ENCODE measurements at regions not wholly inside any gene's neighbourhood (a gene's known extent, or its start where the extent isn't known, plus 50 kb on each side); places are given as distances from the start of the nearest gene placed in this dataset.
"Not testable (repeated sequence)": the region's sequence is repeated elsewhere in the genome, so short reads cannot be mapped to it uniquely, and the experiment has no call there.

DNA sequence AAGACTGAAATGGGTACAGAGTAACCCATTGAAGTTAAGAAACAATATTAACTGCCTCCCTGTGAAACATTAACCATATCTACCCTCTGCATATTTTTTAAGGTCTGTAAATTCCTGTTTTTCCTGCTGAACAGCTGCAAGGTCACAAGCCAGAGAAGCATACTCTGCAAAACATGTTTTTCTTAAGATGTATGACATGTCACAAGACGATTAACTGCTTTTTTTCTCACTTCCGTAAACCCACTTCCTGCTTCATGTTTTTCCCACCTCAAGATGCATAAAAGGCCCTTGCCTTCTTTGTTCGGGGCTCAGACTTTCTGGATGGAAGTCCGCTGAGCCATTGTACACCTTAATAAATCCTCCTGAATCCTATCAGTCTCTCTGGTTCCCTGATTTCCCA is 504.7 kb upstream of the MIS18BP1 start:
- 77 to 79% methylated on average over 4 of the region's 4 CpGs for WGBS, 2 donors
- TF ChIP-seq CTCF (IDR thresholded peaks at IDR 0.05) (no peak), POLR2A (IDR thresholded peaks at IDR 0.05) (no peak)
- intact Hi-C loops (cut with DNase I; ENCODE audit: low total_unique reads) = no loop called here
- H3K4me3 ChIP-seq (ENCODE audit: low read depth, poor library complexity, severe bottlenecking) = no peak overlapping the region
- no peak for DNase-seq (ENCODE audit: low spot score in 2 of 2)

DNA sequence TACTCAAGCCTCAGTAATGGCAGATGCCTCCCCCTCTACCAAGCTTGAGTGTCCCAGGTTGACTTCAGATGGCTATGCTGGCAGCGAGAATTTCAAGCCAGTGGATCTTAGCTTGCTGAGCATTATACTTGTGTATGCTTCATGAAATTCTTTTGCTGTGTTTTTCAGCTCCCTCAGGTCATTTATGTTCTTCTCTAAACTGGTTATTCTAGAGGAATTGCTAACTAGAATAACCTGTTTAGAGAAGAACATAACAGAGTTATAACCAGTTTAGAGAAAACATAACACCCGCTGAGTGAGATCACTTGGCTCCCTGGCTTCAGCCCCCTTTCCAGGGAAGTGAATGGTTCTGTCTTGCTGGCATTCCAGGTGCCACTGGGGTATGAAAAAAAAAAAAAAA is 503.4 kb upstream of the MIS18BP1 start:
- DNase-seq (ENCODE audit: low spot score in 2 of 2); intact Hi-C loops (cut with DNase I; ENCODE audit: low total_unique reads); H3K4me3 ChIP-seq (ENCODE audit: low read depth, poor library complexity, severe bottlenecking): not testable (repeated sequence)
- WGBS, 2 donors = 46 to 54% methylated on average over 2 of the region's 2 CpGs

- TF ChIP-seq CTCF (IDR thresholded peaks at IDR 0.05) = no peak
- TF ChIP-seq POLR2A (IDR thresholded peaks at IDR 0.05) = no peak
- H3K4me3 ChIP-seq (ENCODE audit: low read depth, poor library complexity, severe bottlenecking) = no peak overlapping the region
- WGBS, 2 donors = 88 to 94% methylated on average over 5 of the region's 5 CpGs
- intact Hi-C loops (cut with DNase I; ENCODE audit: low total_unique reads) = no loop called here
- DNase-seq (ENCODE audit: low spot score in 2 of 2) = no peak
Observed at GRCh38 chr14:45743884-45744283, 490.9 kb upstream of the MIS18BP1 start.

- intact Hi-C loops (cut with DNase I; ENCODE audit: low total_unique reads) = no loop called here
- H3K4me3 ChIP-seq (ENCODE audit: low read depth, poor library complexity, severe bottlenecking) = no peak overlapping the region
- no peak for DNase-seq (ENCODE audit: low spot score in 2 of 2)
- TF ChIP-seq CTCF (IDR thresholded peaks at IDR 0.05) = no peak
- TF ChIP-seq POLR2A (IDR thresholded peaks at IDR 0.05) = no peak
Observed at GRCh38 chr14:45742187-45742586, 489.2 kb upstream of the MIS18BP1 start.

DNA sequence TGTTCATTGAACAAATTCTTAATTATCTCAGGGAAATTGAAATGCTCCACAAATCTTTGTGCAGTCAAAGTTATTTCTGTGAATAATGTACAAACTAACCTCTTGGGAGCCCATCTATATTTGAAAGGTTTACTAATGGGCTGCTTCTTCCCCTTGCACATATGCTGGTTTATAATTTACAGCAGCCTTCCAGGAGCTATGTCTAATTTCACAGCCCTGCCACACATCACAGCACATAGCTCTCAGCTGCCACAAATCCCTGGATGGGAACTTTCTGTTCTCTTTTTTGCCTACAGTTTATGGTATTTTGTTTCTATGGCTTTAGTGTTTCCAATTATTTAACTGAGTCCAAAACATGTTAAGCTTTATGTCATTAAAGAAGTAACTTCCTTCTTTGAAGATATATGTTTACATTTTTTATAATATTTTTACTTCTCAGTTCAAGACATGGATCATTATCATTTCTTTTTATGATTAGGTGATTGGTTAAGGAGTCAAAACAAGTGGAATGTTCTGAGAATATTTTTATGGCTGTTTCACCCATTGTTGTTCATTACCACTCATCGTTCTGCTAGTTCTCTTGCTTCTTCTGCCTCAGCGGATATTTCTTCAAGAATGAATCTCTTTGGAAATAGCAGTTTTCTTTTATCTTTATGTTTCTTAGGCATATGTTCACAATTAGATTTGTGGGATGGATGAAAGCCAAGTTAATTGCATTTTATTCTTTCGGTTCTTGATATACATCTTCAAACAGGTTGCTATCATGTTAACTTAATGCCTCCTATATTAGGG is 475.6 kb upstream of the MIS18BP1 start:
- TF ChIP-seq CTCF (IDR thresholded peaks at IDR 0.05) = no peak
- no peak for TF ChIP-seq POLR2A (IDR thresholded peaks at IDR 0.05)
- 26 to 48% methylated on average over 3 of the region's 3 CpGs for WGBS, 2 donors
- no peak for DNase-seq (ENCODE audit: low spot score in 2 of 2)
- intact Hi-C loops (cut with DNase I; ENCODE audit: low total_unique reads) = no loop called here
- no peak overlapping the region for H3K4me3 ChIP-seq (ENCODE audit: low read depth, poor library complexity, severe bottlenecking)

DNA sequence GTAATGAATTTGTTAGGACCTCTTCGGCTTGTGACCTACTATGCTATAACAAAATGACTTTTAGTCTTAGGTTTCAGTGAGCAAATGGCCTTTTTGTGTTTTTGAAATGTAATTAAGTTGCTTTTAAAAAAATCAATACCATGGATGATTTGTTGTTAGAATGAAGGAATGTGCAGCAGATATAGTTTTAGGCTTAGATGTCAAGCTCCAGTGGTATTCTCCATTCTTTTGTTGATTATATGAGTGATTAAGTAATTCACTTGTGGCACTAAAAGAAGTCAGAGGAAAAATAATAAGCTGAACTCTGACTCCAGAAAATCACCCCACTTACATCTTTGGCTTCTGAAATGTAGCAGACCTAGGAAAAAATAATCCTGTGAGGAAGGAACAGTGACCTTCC is 474.1 kb upstream of the MIS18BP1 start:
- H3K4me3 ChIP-seq (ENCODE audit: low read depth, poor library complexity, severe bottlenecking) = no peak overlapping the region
- TF ChIP-seq CTCF (IDR thresholded peaks at IDR 0.05) = no peak
- WGBS, 2 donors = 84 to 93% methylated on average over 1 of the region's 1 CpG
- DNase-seq (ENCODE audit: low spot score in 2 of 2) = no peak
- intact Hi-C loops (cut with DNase I; ENCODE audit: low total_unique reads) = no loop called here
